ENCODE measurements at regions not wholly inside any gene's neighbourhood (a gene's known extent, or its start where the extent isn't known, plus 50 kb on each side); places are given as distances from the start of the nearest gene placed in this dataset.

- no peak overlapping the region for H3K4me3 ChIP-seq
- no peak overlapping the region for H3K27ac ChIP-seq
- no peak for DNase-seq (ENCODE audit: extremely low spot score in 2 of 2)
- no peak for TF ChIP-seq POLR2AphosphoS5 (IDR thresholded peaks at IDR 0.05; ENCODE audit: insufficient read depth in 1 of 2, low read depth in 1 of 2)
- no peaks in the 10 kb centered on the region for H3K27me3 ChIP-seq
- H3K9me3 ChIP-seq, result no peaks in the 10 kb centered on the region
- no peaks in the 10 kb centered on the region for H3K4me1 ChIP-seq
- intact Hi-C loops (cut with DNase I), result no loop called here
- no peaks in the 10 kb centered on the region for H3K36me3 ChIP-seq
Measured at GRCh38 chr4:116733370-116733769, 352.0 kb downstream of the TRAM1L1 start.

GRCh38 chr4:116726523-116726922, 358.9 kb downstream of the TRAM1L1 start:
- no peaks in the 10 kb centered on the region for H3K27me3 ChIP-seq
- no peak for DNase-seq (ENCODE audit: extremely low spot score in 2 of 2)
- no peaks in the 10 kb centered on the region for H3K4me1 ChIP-seq
- H3K4me3 ChIP-seq, result no peak overlapping the region
- no peaks in the 10 kb centered on the region for H3K9me3 ChIP-seq
- H3K27ac ChIP-seq, result no peak overlapping the region
- no peak for TF ChIP-seq POLR2A (IDR thresholded peaks at IDR 0.05)
- no peak for TF ChIP-seq POLR2AphosphoS5 (IDR thresholded peaks at IDR 0.05; ENCODE audit: insufficient read depth in 1 of 2, low read depth in 1 of 2)
- TF ChIP-seq CTCF (IDR thresholded peaks at IDR 0.05), result no peak
- intact Hi-C loops (cut with DNase I), result no loop called here
- no peaks in the 10 kb centered on the region for H3K36me3 ChIP-seq

- no peak for TF ChIP-seq POLR2AphosphoS5 (IDR thresholded peaks at IDR 0.05; ENCODE audit: insufficient read depth in 1 of 2, low read depth in 1 of 2)
- TF ChIP-seq POLR2A (IDR thresholded peaks at IDR 0.05), result no peak
- no peak for TF ChIP-seq CTCF (IDR thresholded peaks at IDR 0.05)
- intact Hi-C loops (cut with DNase I), result no loop called here
- H3K27ac ChIP-seq, result no peak overlapping the region
Measured at GRCh38 chr4:116724249-116724648, 361.1 kb downstream of the TRAM1L1 start.

GRCh38 chr4:116705466-116705865, 379.9 kb downstream of the TRAM1L1 start:
- no peak for DNase-seq (ENCODE audit: extremely low spot score in 2 of 2)
- H3K4me1 ChIP-seq, result no peaks in the 10 kb centered on the region
- no peak overlapping the region for H3K27ac ChIP-seq
- H3K9me3 ChIP-seq, result no peaks in the 10 kb centered on the region
- H3K27me3 ChIP-seq, result no peaks in the 10 kb centered on the region
- no peak overlapping the region for H3K4me3 ChIP-seq
- H3K36me3 ChIP-seq, result no peaks in the 10 kb centered on the region
- intact Hi-C loops (cut with DNase I), result no loop called here
- TF ChIP-seq POLR2AphosphoS5 (IDR thresholded peaks at IDR 0.05; ENCODE audit: insufficient read depth in 1 of 2, low read depth in 1 of 2) (no peak), POLR2A (IDR thresholded peaks at IDR 0.05) (no peak), CTCF (IDR thresholded peaks at IDR 0.05) (no peak)

More at GRCh38 chr4:116724249-116724648, 361.1 kb downstream of the TRAM1L1 start:
- no peak overlapping the region for H3K4me3 ChIP-seq
- no peaks in the 10 kb centered on the region for H3K9me3 ChIP-seq
- no peak for DNase-seq (ENCODE audit: extremely low spot score in 2 of 2)
- H3K27me3 ChIP-seq, result no peaks in the 10 kb centered on the region
- no peaks in the 10 kb centered on the region for H3K36me3 ChIP-seq
- H3K4me1 ChIP-seq, result no peaks in the 10 kb centered on the region

- Histone ChIP-seq H3K4me1 (no peaks in the 10 kb centered on the region), H3K36me3 (no peaks in the 10 kb centered on the region), H3K4me3 (no peak overlapping the region), H3K9me3 (no peaks in the 10 kb centered on the region), H3K27ac (no peak overlapping the region), H3K27me3 (no peaks in the 10 kb centered on the region)
- DNase-seq (ENCODE audit: extremely low spot score in 2 of 2), result no peak
- TF ChIP-seq POLR2A (IDR thresholded peaks at IDR 0.05) (no peak), CTCF (IDR thresholded peaks at IDR 0.05) (no peak)
- intact Hi-C loops (cut with DNase I), result no loop called here
Measured at GRCh38 chr4:116702949-116703348, 382.4 kb downstream of the TRAM1L1 start.

- intact Hi-C loops (cut with DNase I), result no loop called here
- no peaks in the 10 kb centered on the region for H3K9me3 ChIP-seq
- H3K36me3 ChIP-seq, result no peaks in the 10 kb centered on the region
- DNase-seq (ENCODE audit: extremely low spot score in 2 of 2), result no peak
- H3K27ac ChIP-seq, result no peak overlapping the region
- H3K4me3 ChIP-seq, result no peak overlapping the region
- H3K27me3 ChIP-seq, result no peaks in the 10 kb centered on the region
- H3K4me1 ChIP-seq, result no peaks in the 10 kb centered on the region
- no peak for TF ChIP-seq CTCF (IDR thresholded peaks at IDR 0.05)
- no peak for TF ChIP-seq POLR2A (IDR thresholded peaks at IDR 0.05)
- TF ChIP-seq POLR2AphosphoS5 (IDR thresholded peaks at IDR 0.05; ENCODE audit: insufficient read depth in 1 of 2, low read depth in 1 of 2), result no peak
Measured at GRCh38 chr4:116688536-116688935, 396.8 kb downstream of the TRAM1L1 start.

All from vagina (tissue), 2 donors.